ENCODE measurements at regions not wholly inside any gene's neighbourhood (a gene's known extent, or its start where the extent isn't known, plus 50 kb on each side); places are given as distances from the start of the nearest gene placed in this dataset.
"Not testable (repeated sequence)": the region's sequence is repeated elsewhere in the genome, so short reads cannot be mapped to it uniquely, and the experiment has no call there.

DNA sequence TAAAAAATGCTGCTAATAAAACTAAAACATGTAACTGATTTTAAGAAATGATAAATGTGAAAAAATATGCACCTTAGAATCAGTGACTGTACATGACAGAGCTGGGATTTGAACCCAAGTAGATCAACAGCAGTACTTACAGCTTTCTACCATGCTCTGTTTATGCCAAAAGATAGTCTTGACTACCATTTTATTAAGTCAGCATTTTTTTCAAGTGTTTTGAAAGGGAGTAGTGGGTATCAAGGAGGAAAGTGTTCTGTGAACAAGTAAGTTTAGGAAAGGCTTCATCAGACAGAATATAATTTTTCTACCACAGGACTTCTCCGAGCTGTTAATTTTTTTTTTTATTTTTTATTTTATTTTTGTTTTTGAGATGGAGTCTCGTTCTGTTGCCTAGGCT lies 180.4 kb upstream of the GLRA1 start:
- no peak for DNase-seq

DNA sequence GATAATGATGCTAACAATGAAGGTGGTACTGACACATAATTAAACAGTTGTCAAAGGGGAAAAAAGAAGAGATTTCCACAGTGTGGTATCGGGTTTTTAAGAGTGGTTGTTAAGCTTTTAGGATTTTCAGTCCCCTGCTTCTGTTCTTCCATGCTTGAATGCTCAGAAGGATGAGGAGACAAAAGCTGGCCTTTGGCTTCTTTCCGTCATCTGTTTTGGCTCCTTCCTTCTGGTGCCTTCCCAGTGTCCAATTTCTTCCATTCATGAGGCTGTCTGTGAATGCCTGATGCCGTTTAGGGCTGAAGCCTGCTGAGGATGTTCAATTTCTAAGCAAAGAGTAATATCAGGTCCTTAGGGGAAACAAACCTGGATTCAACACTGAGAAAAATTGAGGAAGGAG lies 179.6 kb upstream of the GLRA1 start:
- DNase-seq, result no peak

DNA sequence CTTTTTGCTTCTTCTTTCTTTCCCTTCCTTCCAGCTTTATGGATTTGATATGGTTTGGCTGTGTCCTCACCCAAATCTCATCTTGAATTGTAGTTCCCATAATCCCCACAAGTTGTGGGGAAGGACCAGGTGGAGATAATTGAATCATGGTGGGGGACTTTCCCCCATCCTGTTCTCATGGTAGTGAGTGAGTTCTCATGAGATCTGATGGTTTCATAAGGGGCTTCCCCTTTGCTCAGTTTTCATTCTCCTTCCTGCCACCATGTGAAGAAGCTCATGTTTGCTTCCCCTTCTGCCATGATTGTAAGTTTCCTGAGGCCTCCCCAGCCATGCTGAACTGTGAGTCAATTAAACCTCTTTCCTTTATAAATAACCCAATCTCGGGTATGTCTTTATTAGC lies 178.3 kb upstream of the GLRA1 start:
- not testable (repeated sequence) for DNase-seq

DNA sequence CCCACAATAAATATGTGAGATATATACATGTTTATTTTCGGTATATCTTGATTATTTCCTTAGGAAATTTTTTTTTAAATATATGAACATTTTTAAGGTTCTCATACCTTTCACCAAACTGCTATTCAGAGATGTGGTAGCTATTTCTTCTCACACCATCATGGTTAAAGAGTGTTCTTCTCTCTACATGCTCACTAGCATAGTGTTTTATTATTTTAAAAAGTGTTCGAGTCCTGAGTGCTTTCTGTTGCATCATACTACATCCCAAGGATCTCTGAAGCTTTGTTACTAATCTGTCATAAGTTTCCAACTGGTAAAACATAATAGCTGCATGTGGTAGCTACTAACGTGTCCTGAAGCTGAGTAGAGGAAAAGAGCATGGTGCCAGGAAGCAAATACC lies 177.4 kb upstream of the GLRA1 start:
- no peak for DNase-seq

DNA sequence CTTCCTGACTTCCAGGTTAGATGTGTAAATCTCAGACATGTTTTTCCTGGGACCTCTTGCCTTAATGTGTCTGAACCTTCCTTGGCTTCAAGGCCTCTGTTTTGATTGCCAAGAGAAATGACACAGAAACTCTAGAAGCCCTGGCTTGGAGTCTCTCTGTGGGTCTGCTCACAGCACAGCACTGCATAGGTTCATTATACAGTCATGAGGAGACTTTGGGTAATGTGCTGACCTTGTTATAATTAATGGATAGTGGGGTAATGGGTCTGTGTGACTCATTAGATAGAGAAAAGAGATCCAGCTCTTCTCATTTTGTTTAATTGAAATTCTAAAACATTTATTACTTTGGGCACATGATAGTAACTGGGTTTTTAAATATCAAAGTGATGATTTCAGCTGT lies 175.8 kb upstream of the GLRA1 start:
- DNase-seq, result no peak

DNA sequence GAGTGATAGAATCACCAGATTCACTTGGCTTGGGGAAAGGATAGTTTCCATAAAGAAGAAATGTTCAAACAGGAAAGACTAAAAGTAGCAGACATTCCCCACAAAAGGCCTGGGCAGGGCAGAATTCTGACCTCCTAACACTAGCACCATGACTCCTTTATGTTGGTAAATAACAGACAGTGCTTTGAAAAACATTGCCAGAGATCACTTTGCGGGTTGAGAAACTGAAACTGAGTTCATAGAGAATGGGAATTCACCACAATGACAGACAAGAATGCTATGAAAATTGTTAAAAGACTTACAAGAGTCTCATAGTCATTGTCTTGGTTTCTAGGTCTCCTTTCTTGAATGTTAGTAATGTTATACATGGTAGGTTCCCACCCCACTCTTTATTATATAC lies 172.5 kb upstream of the GLRA1 start:
- no peak for DNase-seq

DNA sequence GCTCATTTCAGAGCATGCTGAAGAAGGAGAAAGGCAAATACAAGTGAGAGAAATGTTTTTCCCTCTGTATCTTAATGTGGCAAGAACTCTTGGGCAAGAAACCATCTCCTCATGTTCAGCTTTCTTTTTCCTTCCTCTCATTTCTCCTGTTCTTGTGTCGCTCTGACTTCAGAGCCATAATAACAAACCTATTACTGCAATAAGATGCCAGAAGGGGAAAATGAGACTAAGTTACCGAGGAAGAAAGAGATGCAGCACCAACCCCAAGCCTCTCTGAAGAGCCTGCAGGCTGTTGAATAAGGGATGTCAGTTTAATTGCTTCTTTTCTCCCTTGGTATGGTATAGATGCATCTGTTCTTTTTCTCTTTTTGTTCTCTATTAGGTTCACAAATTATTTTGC lies 170.1 kb upstream of the GLRA1 start:
- DNase-seq, result no peak

DNA sequence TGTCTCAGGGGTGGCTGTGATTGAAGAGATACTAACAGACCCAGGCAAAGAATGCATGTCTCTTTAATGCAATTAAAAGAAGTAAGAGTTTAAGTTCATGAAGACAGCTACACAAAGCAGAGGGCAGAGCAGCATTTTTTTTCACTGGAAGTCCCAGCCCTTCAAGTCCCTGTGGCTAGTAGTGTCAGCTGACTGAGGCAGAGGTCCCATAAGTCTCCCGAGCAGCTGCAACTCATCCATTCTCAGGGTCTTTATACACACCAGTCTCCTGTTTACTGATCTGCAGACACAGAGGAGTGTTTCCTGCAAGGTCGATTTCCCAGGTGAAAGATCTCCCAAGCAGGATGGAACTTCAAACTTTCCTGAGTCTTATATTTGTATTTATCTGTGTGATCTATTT lies 169.4 kb upstream of the GLRA1 start:
- no peak for DNase-seq

DNA sequence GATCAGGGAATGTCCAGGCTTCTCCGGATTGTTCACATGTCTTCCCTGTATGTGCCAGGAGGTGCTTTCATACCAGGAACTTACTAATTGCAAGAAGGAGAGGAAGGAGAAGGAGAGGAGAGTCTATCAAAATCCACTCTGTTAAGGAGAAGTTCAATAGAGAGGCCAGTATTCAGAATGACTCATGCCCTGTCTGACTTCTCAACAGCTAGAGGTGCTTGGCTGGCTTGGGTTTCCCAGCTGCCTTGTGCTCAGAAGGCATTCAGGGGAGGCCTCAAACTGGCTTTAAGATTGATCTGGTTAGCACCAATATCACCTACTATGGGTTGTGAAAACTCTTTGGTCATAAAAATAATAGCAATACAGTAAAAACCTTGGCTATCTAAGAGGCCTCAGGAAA lies 167.9 kb upstream of the GLRA1 start:
- DNase-seq, result no peak

DNA sequence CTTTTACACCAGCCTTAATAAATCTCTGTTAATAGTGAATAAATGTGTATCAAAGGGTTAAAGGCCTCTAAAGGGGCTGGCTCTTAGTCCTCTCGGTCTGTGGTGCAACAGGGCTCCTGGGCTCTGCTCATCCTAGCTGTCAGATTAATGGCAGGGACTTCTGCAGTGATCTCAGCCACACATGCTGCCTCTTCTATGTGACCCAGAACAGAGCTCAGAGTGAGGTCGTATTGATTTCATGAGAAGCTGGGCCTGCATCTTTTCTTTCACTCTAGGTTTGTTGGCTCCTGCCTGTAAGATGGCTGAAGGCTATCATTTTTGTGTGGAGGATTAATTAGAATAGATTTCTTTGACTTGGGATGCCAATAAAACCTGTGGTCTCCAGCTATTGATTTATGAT lies 165.0 kb upstream of the GLRA1 start:
- no peak for DNase-seq

DNA sequence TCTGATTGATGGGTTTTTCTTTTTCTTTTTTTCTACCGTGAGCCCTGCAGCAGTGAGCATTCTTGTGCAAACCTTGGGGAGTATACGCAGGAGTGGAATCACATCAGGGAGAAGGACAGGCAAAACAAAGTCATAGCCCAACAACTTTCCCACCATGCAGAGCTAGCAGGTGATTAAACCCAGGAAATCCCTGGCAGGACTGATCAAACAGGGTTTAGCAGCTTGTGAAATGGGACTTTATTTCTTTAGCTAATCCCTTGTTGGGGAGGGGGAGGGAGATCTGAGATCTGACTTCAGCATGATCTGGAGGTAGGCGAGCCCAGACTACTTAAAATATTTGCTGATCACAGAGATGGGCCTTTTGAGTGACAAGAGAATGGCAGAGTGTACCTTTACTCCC lies 162.0 kb upstream of the GLRA1 start:
- DNase-seq, result no peak

DNA sequence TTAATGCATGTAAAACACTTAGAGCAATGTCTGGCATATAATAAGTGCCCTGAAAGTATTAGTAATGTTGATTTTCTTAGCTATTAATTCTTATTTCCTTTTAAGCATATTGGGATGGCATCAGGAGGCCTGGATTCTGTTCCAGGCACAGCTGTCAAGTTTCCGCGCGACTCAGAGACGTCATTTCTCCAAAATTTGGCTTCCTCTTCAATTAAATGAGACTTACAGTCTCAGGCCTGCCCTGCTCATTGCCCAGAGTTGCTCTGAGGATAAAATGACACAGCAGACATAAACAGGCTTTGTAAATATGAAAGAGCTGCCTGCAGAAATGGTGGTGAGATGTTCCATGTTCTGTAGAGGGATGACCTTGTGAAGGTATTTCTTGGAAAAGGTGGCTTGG lies 159.8 kb upstream of the GLRA1 start:
- no peak for DNase-seq

DNA sequence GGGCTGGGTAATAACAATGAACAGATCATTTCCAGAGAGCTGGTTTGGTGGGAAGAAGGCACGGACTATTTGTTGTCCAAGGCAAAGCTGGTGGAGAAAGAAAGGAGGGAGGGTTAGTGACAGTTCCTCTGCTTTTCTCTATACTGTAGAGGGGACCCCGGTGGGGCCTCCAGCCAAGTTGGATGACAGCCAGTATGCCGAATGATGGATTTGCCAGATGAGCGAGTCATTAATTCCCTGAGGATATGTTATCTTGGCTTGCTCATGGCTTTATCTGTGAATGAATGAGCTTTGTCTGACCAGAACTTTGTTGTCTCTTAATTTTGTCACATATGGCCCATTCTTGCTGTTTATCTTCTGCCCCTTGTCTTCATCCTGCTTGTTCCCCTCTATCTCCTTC lies 158.6 kb upstream of the GLRA1 start:
- DNase-seq, result no peak

DNA sequence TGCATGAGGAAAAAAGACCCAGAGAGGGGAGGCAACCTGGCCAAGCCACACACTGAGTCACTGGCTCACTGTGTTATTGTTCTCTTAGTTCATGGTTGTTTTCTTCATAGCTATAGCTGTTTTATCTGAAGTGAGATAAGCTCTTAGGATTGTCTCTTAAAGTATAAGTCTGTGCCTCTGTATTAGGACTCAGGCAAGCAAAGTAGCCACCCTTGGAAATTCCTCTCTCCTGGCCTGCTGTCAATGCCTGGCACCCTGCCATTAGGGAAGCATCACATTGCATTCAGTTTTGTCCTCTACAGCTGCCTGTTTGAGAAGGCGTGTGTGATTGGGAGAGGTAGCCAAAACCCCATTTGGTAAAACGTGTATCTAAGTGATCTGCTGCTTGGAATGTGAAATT lies 147.4 kb upstream of the GLRA1 start:
- DNase-seq, result no peak

DNA sequence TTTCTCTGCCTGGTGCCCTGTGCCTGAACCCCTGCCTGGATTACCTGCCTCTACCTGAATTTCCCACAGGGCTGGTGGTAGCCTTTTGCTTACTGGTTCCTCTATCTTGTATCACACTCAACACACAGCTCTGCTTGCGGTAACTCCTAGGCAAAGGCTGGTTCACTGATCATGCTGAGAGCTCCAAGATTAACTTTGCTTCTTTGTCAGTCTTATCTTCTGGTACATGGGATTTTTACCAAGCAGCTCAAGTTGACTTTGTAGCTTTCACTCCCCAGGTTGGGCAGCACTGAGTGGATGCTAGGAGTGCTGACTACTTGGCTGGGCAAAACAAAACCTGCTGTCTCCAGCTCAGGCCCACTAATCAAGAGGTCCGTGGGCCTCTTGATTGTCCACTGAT lies 145.9 kb upstream of the GLRA1 start:
- no peak for DNase-seq

DNA sequence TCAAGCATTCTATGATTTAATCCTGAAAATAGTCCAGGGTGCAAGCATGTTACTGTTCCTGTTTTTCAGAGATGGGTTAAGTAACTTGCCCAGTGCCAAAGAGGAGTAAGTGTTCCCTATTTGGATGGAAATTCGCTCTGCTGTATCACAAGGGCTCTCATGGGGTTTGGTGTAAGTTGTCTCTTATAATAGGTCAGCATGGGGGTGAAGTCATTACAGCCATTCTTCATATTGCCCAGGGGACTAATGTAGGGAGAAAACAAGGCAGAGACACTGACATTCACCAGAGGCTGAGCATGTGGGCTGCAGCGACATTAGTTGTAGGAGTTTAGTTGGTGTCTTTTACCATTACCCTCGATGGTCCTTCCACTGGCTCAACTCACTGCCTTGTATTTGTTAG lies 142.1 kb upstream of the GLRA1 start:
- DNase-seq, result no peak

DNA sequence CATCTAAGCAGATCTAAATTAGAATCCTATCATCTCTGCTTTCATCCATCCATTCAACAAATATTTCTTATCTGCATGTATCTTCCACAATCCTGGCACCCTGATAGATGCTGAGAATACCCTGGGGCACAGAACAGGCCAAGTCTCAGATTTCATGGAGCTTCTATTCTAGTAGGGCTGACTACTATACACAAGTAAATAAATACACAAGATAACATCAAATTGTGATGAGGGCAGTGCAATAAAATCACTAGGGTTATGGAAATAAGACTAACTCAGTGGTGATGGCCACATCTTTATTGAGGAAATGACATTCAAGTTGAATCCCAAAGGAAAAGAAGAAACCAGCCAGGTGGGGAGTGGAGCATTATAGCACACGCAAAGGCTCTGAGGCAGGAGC lies 138.4 kb upstream of the GLRA1 start:
- no peak for DNase-seq

DNA sequence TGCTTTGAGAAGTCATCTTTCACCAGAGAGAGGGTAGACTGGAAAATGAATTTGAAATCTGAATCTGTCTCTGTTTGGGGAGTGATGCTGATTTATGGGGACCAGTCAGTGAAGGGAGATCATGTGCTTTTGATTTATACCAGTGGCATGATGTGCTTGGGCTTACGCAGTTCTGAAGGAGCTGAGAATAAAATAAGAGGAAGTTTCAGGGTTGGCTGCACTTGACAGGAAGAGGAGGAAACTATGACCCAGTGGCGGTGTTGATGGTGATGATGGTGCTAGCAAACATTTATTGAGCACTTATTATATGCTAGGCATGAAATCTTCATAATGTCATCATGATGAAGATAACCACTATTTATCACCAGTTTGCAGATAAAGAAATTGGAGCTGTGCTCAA lies 136.4 kb upstream of the GLRA1 start:
- DNase-seq, result no peak

DNA sequence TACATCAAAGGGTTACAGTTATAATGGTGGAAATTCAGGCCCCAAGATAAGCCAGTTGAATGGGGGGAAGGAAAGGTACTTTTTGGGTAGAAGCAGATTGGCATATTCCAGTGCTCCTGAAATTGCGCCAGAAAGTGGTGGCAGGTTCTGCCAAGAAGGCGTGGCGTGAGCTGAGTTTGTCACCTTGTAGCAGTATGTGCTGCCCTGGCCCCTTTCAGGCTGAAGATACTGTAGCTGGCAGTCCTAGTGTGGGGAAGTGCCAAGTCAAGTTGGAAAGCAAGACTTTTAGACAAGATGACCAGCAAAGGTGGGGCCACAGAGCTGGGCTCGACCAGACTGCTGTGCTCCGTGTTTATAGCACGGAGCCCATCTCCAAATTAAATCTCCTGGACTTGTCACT lies 133.6 kb upstream of the GLRA1 start:
- DNase-seq, result no peak

DNA sequence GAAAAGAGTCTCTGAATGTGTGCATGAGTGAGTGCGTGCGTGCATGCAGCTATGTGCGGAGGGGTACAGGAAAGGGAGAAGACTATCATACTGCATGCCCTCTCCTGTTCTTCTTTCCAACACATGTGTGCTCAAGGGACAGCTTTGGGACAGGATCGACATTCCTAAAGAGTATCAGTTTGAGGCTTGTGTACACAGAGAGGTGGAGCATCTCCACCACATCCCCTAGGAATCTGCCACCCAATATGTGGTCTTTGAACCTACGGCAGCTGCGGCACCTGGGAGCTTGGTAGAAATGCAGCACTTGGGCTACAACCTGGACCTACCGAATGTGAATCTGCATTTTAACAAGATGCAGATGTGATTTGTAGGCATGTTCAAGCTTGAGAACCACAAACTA lies 132.3 kb upstream of the GLRA1 start:
- no peak for DNase-seq

DNA sequence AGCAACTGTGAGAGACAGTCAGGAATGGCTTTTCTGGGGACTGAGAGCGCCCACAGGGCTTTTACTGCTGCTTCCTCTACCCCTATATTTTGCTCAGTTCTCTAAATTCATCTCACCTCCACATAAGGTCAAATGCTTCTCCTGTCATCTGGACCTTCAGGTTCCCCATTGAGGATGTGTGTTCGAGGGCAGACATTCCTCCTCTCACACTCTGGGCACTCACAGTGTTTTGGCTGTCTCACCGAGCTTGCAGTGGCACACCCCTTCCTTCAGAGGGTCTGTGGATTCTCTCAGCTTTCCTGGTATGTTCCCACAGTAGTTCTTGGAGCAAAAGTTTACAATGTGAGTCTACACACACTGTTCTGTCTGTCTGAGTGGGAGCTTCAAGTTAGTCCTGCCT lies 127.8 kb upstream of the GLRA1 start:
- no peak for DNase-seq

DNA sequence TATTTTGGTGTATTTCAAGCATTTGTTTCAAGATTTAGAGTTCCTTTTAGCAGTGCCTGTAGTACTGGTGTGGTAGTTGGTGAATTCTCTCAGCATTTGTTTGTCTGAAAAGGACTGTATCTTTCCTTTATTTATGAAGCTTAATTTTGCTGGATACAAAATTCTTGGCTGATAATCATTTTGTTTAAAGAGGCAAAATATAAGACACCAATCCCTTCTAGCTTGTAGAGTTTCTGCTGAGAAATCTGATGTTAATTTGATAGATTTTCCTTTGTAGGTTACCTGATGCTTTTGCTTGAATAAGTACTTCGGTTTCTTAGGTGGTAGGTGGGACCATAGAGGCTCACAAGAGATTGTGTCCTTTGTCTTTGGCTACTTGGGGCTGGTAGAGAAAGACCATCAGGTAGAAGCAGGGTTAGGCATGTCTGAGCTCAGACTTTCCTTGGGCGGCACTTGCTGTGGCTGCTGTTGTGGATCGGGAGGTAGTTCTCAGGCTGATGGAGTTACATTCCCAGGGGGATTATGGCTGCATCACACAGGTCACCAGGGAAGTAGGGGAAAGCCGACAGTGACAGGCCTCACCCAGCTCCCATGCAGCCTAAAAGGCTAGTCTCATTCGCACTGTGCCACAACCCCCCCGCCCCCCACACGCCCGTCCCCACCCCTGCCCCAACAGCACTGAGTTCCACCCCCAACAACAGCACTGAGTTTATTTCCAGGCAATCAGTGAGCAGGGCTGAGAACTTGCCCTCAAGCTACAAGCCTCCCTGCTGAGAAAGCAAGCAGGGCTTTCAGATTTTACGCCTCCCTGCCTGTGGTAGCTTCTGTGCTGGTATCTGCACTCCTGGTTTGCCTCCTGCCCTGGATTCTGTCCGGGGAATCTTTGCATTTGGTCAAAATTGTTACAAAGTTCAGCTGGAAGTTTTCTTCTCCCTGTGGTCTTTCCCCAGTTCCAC lies 127.1 kb upstream of the GLRA1 start:
- DNase-seq, result no peak

DNA sequence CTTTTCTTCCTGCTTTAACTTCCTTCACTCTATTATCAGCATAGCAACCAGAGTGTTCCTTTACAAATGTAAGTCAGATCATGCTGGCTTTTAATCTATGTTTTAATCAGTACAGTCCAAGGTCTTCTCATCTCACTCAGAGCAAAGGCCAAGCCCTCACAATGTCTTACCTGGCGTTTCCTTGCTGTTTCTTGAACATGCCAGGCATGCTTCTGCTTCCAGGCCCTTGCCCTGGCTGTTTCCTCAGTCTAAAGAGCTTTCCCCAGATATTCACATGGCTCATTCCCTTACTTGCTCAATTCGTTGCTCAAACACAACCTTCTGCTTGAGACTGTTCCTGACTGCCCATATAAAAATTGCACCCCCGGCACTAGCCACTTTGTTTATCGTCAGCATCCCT lies 121.7 kb upstream of the GLRA1 start:
- no peak for DNase-seq

DNA sequence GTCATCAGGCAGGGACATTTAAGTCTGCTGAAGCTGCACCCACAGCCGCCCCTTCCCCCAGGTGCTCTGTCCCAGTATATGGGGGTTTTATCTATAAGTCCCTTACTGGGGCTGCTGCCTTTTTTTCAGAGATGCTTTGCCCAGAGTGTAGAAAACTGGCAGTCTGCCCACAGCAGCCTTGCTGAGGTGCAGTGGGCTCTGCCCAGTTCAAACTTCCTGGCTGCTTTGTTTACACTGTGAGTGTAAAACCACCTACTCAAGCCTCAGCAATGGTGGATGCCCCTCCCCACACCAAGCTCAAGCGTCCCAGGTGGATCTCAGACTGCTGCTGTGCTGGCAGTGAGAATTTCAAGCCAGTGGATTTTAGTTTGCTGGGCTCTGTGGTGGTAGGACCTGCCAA lies 114.2 kb upstream of the GLRA1 start:
- not testable (repeated sequence) for DNase-seq

DNA sequence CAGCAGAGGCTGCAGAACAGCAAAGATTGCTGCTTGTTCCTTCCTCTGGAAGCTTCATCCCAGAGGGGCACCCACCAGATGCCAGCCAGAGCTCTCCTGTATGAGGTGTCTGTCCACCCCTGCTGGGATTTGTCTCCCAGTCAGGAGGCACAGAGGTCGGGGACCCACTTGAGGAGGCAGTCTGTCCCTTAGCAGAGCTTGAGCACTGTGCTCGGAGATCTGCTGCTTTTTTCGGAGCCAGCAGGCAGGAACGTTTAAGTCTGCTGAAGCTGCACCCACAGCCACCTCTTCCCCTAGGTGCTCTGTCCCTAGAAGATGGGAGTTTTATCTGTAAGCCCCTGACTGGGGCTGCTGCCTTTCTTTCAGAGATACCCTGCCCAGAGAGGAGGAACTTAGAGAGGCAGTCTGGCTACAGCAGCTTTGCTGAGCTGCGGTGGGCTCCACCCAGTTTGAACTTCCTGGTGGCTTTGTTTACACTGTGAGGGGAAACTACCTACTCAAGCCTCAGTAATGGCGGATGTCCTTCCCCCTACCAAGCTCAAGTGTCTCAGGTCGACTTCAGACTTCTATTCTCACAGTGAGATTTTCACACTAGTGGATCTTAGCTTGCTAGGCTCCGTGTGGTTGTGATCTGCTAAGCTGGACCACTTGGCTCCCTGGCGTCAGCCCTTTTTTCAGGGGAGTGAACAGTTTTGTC lies 101.8 kb upstream of the GLRA1 start:
- DNase-seq, result peak in 1 of 2 experiments; percentile 8

Data from activated CD4-positive, alpha-beta T cell treated with anti-CD3 and anti-CD28 coated beads, Interleukin-2, amount 50 U/mL, for 4 hours (primary cell).